NCI-H1092 treated with DMSO at 0.1 percent for 48 hours (cell line): ENCODE measurements at regions not wholly inside any gene's neighbourhood (a gene's known extent, or its start where the extent isn't known, plus 50 kb on each side); places are given as distances from the start of the nearest gene placed in this dataset.

Experiments
- DNase-seq: peaks from one replicate; lab custom pipeline; 2025; lab: John Stamatoyannopoulos, UW

DNA sequence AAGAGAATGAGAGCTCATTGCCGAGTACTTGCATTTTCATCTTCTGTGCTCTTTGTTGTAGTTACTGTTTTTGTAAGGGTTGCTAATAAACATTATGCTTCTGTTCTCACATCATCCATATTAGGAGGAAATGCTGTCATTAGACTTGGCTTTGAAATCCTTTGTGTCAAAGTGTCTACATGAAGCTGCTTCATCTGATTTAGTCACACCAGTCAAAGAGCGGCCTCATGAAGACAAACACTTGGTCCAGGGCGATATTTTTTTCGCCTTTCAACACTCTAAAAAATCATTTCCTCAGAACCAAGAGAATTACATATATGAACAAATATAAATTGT, 105.0 kb downstream of the SPRY2 start:
- DNase-seq, result no peak

DNA sequence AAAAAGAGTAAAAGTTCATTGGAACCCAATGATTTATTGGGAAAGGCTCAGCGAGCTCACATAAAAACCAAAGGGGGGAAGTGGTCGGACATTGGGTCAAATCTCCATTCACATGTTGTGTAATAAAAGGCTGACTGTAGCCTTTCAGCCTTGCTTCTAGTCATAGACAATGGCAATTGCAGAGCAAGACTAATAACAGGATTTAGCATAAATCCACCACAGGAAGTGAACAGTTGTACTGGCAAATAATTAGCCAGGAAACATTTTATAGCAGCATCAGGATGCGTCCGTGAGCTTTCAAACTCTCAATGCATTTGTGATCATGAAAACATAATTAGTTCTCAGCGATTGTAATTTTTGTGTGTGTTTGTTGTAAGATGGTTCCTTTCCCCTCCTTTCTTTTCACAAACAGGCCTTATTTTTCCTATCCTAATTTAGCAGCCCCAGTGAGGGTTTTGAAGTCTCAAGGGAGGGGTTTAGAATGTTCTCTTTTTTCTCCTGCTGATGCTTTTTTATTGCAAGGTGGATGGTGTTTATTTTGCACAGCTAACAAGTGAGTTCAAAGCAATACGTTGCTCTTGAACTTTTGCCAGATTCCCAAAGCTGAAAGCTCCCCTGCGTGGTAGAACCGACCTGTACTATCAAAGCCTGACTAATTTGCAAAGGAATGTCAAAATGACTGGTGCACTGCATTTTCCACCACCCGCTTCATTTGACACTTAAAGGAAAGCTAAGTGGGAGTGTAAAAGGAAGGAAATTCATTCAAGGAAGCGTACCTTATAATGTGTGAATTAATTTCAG, 105.6 kb downstream of the SPRY2 start:
- DNase-seq, result peak; percentile 84

DNA sequence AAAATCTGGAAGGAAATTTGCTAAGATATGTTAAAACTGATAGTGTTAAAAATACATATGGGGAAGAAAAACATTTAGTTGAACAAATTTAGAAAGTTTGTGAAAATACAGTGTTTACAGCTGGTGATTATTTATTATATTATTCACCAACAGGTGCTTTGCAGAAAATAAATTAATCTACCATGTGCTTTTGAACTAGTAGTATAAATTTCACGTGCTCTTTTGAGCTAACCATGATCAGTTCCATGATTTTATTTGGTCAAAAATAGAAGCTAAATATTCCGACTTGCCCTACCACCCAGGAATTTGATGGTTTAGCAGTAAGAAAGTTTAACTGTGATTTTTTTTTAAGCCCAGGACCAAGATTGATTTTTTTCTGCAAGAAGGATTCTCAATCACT, 113.3 kb downstream of the SPRY2 start:
- DNase-seq, result no peak

DNA sequence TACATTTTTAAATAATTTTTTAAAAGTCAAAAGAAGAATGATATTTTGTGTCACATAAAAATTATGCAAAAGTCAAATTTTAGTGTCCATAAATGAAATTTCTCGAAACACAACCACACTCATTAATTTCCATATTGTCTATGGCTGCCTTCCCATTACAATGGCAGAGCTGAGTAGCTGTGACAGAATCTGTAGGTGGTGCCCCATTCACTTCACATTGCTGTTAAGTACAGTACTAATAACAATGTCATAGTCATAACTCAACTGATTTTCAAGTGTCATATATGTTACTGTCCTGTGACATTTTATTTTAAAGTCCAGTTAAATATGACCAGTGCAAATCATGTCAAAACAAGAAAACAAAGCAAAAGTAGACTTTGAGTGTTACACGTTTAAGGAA, 114.3 kb downstream of the SPRY2 start:
- no peak for DNase-seq

DNA sequence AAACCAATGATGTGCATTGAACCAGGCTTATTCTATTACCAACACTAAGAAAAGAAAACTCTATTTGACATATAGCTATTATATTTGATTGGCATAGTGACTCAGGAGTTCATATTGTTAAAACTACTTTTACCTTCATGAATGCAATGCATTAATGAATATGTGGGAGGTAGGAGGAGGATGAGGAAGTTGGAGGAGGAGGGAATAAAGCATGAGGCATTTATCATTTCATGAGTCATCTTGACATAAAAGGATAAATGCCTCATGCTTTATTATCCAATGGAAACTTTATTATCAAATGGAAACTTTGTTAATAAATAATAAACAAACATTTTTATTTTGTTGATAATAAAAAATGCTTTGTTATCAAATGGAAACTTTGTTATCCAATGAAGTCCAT, 116.5 kb downstream of the SPRY2 start:
- DNase-seq, result no peak

DNA sequence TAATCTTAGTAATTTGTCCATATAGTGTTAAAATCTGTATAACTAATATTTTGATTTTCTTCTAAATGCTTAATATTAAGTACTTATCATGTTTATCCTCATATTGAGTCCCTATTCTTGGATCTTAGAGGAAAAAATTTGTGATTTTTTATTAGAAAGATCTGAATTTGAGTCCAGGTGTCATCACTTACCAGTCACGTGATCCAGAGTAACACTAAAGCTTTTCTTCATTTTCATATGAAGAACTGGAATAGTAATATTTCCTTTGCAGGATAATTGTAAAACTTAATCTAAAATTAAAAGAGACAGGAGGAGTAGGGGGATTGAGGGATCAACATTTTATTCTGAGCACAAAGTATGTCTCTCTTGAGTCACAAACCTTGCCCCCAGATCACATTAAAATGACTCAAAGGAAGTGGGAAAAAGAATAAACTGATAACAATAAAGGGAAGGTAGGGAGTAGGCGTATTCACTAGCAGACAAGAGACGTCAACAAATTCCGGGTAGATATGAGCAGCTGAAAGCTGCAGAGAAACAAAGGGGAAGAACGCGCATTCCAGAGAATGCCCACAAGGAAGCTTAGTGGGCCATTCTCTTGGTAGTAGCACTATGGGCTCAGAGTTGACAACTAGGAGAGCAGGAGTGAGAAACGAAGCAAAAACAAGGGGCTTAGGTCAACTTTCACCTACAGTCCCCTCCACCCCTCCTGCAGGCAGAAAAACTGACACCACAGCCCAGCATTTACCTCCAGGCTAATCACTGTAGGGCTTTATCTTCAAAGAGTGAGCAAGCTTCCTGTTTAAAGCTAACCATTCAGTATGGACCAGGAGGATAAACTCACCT, 123.1 kb downstream of the SPRY2 start:
- DNase-seq, result no peak

DNA sequence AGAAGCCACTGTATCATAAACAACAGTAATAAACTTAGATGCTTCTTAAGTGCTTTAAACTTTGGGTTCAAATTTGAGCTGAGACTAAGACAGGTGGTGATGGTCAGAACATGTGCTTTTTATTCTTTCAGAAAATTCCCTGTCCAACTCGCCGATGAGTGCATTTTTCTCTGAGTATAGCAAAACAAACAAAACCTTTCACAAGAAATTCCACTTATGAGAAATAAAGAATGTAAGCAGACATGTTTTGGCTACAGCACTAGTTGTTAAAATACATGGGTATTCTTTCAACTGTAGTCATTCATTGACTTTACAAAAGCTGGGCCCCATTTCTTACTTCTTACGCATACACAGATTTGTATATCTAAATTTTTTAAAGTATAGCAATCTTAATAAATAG, 125.6 kb downstream of the SPRY2 start:
- DNase-seq, result no peak

DNA sequence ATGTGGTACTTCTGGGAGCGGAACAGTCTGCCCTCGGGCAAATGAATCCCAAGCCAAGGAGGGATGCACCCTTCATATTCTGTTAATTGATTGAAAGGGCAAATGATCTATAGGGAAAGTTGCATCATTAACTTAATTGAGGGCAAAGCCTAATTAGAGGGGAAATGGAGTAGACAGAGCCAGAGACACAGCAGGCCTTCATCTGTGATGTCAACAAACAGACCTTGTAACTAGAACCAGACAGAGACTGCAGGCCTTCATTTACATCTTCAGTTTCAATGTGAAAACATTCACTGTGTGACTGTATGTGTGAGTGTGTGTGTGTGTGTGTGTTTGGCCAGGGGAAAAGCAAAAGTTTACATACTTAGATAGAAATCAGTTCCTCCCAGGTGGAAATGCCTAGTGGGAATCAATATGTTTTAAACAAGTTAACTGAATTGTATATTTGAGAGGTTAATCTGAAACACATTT, 126.4 kb downstream of the SPRY2 start:
- no peak for DNase-seq

DNA sequence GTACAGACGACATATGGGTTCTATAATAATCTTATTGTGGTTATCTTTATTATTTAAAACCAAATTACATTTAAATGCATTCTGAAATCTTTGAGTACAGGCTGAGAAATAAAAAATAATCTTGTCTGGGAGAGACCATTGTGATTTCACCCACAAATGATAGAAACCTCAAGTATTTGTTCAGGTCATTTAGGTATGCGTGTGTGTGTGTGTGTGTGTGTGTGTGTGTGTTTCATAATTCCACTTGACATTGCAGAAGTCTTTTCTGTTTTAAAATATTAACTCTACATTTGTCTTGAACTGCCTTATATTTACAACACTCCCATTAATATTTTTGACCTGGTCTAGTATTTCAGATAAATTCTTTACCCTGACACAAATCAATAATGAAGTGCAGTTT, 126.9 kb downstream of the SPRY2 start:
- no peak for DNase-seq

DNA sequence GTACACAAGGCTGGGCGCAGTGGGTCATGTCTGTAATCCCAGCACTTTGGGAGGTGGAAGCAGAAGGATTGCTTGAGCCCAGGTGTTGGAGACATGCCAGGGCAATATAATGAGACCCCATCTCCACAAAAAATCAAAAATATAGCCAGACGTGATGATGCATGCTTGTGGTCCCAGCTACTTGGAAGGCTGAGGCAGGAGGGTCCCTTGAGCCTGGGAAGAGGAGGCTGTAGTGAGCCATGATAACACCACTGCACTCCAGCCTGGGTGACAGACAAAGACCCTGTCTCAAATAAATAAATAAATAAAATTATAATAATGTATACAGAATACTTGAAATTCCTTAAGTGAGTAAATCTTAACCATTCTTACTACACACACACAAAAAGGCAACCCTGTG, 127.7 kb downstream of the SPRY2 start:
- DNase-seq, result no peak

DNA sequence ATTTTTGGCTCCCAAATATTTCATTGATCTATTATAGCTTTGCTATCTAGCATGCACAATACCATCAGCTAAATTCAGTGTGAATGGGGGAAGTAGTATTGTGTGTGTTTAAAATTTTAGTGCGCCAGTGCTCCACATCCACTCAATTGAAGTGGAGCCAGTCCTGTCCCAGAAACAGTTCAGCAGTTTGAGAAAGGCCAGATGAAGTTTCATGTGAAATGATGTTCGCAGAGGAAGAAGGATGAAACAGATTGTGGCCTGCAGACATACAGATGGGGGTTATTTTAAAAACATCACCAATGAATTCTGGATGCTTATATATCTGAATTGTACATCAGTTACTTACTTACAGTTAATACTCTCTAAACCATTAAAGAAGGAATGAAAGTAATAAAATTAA, 129.4 kb downstream of the SPRY2 start:
- DNase-seq, result no peak

DNA sequence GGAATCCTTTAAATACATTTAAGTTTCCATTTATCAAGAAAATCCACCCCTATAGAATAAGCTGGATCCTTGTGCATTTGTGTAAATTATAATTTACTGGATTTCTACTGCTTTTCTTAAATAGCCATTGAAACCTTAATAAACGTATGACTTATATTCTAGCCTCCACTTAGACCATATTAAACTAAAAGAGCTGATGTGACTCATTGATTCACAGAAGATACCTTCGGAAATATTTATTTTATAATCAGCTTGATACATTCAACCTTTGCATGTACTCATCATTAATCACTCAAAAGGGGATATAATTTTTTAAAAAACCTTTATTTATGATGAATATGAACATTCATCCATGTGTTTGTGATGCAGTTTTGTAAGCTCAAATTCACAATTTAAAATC, 136.3 kb downstream of the SPRY2 start:
- DNase-seq, result no peak

DNA sequence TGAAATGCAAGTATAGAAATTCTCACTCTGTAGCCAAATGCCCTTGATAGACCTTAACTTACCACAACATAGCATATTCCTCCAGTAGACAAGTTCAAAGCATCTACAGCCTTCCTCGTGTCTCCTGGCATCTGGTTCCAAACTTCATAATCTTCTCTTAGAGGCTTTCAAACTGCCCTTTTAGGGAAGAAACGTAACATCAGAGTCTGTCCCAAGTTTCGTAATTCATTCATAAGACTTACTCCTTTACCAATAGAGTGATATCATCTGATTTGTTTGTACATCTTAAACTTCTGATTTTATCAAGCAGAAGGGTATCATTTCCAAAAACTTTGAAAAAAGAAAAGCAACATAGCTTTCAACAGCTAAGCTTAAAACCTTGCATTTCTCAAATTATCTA, 137.4 kb downstream of the SPRY2 start:
- DNase-seq, result no peak

DNA sequence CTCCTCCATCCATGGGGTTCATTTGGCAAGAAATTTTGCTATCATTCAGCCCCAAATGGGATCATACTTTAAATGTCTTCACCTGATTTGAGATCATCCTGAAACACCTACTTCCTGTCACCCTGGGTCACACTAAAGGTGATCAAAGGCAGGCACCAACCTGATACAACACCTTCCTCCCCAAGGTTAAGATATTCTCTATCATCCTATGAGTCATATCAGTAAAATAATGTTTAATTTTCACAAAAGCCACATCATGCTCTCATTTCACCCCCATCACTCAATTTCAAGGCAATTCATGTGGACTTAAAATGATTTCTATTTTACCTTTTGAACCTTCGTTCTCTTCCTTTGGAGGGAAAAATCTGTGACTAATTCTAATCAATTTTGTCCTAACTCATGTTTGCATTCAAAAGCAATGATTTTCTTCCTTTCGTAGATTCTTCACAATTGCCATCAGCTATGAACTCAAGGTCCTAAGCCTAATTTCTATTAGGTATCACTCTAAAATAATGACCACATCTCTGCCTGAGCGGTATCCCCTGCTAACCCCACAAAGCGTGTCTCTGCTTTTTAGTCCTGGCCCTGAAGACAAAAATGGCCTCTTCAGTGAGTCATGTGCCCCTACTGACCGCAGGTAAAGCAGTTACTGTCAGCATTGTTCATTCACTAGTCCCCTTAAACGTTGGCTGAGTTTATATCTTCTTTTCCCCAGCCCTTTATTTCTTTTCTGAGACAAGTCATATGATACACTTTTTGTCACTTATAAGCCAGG, 139.0 kb downstream of the SPRY2 start:
- no peak for DNase-seq

DNA sequence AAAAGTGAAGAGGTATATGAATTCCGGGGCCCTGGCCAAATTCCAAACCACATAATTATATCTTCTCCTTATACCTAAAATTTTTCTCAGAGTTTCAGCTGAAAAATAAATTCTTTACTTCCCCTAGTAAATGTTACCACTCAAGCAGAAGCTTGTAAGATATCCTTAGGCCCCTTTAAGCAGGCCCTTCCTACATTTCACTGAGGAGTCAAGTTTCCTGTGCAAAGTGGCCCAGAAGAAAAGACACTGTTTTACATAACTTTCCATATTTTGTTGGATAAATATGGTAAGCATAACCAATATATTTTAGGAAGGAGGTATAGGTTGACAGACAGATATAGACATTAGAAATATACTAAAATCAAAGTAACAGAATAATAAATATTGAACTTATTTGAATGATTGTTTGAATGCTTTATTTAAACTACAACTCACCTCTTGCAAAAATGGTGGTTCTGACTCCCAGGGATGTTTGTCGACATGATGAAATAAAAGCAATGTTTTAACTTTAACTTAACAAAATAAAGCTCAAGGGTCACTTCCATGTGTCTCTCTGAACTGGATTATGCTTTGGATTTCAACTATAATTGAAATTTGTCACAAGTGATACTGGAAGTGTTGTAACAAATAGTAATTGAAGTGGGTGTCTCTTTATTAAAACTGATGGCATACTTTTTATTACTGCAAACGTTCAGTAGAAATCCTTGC, 141.2 kb downstream of the SPRY2 start:
- DNase-seq, result no peak

DNA sequence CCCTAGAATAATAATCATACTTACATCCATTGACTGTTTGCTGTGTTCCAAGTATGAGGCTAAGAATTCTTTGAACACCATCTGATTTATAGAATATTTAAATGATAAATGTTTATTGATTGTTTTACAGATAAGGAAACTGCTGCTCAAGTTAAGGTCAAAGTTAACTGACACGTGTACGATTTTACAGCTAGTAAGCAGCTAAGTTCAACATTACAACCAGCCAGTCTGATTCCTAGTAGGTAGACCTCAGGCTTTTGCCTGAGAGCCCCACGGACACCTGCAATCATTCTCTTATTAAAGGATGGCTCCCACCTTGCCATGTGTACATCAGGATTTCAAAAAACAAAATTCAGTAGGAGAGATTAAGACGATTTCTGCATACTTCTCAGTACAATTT, 141.9 kb downstream of the SPRY2 start:
- DNase-seq, result no peak

DNA sequence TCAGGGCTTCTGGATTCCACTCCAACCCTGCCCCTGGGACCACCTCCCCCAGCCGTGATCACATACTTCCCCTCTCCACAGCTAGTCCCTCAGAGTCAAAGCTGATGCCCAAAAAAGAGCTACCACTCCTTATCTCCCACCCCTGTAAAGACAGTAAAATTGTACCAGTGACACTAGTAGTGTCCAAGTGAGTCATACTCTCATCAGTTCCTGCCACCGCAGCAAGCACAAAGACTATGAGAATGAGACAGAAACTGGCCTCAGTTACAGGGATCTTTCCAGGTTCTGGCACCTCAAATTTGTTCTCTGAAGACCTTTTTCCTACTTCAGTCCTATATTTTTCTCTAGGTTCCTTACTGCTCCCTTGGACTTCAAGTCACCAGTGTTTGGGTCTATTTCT, 144.2 kb downstream of the SPRY2 start:
- no peak for DNase-seq

DNA sequence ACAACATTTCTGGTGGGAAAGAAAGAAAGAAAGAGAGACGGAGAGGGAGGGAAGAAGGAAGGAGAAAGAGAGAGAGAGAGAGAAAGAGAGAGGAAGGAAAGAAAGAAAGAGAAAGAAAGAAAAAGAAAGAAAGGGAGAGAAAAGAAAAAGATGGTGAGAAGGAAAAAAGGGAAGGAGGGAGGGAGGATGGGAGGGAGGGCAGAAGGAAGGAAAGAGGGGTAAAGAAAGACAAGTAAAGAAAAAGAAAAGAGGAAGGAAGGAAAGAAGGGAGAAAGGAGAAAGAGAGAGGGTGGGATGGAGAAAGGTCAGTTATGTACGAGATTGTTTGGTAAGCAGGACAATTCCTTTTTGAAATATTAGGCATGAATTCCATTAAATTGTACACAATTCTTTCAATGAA, 145.3 kb downstream of the SPRY2 start:
- no peak for DNase-seq

DNA sequence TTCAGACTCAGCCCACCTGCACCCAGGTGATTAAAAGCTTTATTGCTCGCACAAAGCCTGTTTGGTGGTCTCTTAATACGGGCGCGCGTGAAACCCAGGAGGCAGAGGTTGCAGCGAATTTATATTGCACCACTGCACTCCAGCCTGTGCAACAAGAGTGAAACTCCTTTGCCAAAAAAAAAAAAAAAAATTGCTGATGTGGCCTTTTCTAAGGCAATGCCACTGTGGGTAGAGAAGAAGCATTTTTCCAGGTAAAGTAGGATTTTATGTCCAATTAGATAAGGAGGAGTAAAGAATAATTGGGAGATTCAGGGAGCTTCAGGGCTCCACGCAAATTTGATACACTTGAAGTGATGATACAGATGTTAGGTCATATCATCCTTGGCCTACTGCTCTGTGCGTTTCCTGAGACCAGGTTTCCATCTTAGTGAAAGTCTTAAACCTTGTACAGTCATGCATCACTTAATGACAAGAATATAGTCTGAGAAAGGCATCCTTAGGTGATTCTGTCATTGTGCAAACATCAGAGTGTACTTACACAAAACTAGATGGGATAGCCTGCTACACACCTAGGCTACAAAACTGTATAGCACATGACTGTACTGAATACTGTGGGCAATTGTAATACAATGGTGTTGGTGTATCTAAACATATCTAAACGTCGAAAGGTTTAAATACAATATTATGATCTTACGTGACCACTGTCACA, 150.9 kb downstream of the SPRY2 start:
- DNase-seq, result no peak

DNA sequence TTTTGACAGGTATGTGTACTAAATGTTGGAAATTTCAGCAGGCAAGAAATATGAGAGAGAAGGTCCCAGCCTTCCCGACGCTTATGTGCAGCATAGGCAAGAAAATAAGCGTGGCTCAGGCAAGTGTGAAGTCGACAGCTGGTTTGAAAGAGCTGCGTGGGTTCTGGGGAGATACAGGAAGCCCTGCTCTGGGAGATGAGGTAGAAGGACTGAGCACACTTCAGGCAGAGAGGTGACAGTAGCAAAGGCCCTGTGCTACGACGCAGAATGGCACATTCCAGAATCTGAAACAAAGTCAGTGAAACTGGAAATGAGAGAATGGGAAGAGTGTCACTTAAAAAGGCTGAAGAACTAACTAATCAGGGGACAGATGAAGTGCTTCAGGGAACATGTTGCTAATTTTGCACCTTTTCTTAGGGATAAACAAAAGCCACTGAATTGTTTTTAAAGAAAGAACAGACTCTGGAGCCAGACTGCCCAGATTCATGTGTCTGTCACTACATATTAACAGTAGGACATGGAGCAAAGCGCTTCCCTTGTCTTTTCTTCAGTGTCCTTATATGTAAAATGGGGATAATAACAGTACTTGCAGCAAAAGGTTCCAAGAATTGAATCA, 160.1 kb downstream of the SPRY2 start:
- no peak for DNase-seq

DNA sequence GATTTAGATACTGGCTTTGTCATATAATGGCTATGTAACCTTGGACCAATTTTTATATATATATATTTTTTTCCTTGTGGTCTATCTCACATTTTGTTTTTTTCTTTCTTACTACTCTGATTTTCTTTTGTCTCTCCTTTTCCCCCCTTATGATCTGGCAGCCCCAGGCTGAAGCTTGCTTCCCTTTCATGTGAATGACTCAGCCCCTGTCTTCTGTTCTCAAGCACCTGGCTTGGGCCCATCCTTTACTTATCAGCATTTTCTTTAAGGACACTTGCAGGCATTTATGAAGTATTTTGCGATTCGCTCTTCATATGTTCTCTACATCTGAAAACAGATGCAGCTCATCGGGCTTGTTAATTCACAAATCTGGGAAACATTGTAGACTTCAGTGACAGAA, 163.6 kb downstream of the SPRY2 start:
- DNase-seq, result no peak
